ENCODE measurements at regions not wholly inside any gene's neighbourhood (a gene's known extent, or its start where the extent isn't known, plus 50 kb on each side); places are given as distances from the start of the nearest gene placed in this dataset.
"Not testable (repeated sequence)": the region's sequence is repeated elsewhere in the genome, so short reads cannot be mapped to it uniquely, and the experiment has no call there.

DNA sequence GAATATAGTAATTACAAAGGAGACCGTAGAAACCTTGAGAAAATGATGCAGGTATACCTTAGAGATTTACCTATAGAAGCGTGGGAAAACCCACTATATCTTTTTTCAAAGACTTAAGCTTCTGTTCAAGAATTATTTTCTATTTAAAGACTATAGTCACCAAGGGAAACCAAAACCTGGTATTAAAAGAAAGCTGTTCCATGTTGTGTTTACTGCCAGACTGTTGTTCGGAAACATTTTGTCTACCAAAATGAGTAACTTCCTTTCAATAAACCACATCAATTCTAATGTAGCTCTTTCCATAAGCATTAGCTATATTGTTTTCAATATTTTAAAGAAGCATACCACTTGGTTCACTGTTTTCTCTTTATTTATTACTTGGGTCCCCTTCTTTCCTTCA is 182.9 kb upstream of the SLITRK6 start (continued):
- TF ChIP-seq, protein P1, sequence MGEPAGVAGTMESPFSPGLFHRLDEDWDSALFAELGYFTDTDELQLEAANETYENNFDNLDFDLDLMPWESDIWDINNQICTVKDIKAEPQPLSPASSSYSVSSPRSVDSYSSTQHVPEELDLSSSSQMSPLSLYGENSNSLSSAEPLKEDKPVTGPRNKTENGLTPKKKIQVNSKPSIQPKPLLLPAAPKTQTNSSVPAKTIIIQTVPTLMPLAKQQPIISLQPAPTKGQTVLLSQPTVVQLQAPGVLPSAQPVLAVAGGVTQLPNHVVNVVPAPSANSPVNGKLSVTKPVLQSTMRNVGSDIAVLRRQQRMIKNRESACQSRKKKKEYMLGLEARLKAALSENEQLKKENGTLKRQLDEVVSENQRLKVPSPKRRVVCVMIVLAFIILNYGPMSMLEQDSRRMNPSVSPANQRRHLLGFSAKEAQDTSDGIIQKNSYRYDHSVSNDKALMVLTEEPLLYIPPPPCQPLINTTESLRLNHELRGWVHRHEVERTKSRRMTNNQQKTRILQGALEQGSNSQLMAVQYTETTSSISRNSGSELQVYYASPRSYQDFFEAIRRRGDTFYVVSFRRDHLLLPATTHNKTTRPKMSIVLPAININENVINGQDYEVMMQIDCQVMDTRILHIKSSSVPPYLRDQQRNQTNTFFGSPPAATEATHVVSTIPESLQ (CRISPR knock-in tag; IDR thresholded peaks at IDR 0.05) = no peak
- no peak for TF ChIP-seq TCFL5 (CRISPR knock-in tag; conservative IDR thresholded peaks at IDR 0.05)
- no peak for TF ChIP-seq ZNF41 (CRISPR knock-in tag; conservative IDR thresholded peaks at IDR 0.05)

DNA sequence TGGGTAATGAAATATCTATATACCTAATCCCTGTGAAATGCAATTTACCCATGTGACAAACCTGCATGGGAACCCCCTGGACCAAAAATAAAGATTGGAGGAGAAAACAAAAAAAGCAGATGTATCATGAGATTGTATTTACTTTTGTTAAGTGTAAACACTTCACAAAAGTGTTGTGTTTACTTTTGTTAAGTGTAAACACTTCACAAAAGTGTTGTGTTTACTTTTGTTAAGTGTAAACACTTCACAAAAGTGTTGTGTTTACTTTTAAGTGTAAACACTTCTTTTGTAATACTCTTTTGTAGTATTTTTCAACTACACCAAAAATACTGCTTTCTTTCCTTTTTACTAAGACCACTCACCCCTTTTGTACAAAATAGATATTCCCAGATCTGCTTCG is 181.2 kb upstream of the SLITRK6 start:
- BruUV-seq (replicated peaks); H3K4me1 ChIP-seq (replicated peaks in 1 of 2; ENCODE audit: control insufficient read depth in 2 of 2, insufficient read depth in 2 of 2, low read length in 2 of 2); H3K9ac ChIP-seq (ENCODE audit: insufficient read depth in 1 of 2, low read depth in 2 of 2, low read length in 2 of 2); in situ Hi-C loops (cut with MboI); DNase-seq (ENCODE audit: extremely low read depth in 1 of 4, low spot score in 3 of 4); H3K27ac ChIP-seq (ENCODE audit: extremely low read depth, low read depth, low read length); intact Hi-C loops (cut with micrococcal nuclease); FAIRE-seq; POLR2A ChIA-PET; ATAC-seq; H3K9me1 ChIP-seq (ENCODE audit: control insufficient read depth, insufficient read depth, low read length); H3K9me3 ChIP-seq (replicated peaks; ENCODE audit: control insufficient read depth, insufficient read depth, low read depth, low read length); H3K79me2 ChIP-seq (ENCODE audit: control insufficient read depth, insufficient read depth, low read length); H3K27me3 ChIP-seq (ENCODE audit: control insufficient read depth in 2 of 2, insufficient read depth in 2 of 2, low read length in 2 of 2); H3K4me3 ChIP-seq; H2AFZ ChIP-seq (ENCODE audit: low read depth, low read length); H4K20me1 ChIP-seq (replicated peaks; ENCODE audit: control insufficient read depth, insufficient read depth, low read length); CTCF ChIA-PET (ENCODE audit: low intra/inter-chr PET ratio); H3K36me3 ChIP-seq (ENCODE audit: control insufficient read depth, insufficient read depth, low read length); H3K4me2 ChIP-seq (ENCODE audit: insufficient read depth, low read length): not testable (repeated sequence)
- 0% methylated on average over 1 of the region's 1 CpG for WGBS (ENCODE audit: insufficient coverage, low coverage, missing lambda C conversion rate)

Data from K562 (cell line).